Fibroblast of lung (primary cell): ENCODE measurements at regions not wholly inside any gene's neighbourhood (a gene's known extent, or its start where the extent isn't known, plus 50 kb on each side); places are given as distances from the start of the nearest gene placed in this dataset.

Experiments
- DNase-seq, 2 donors: peaks; one replicate each; pipeline versions ENCODE4 v3.0.0 to v3.0.0-alpha.2; 2010; ENCODE audit warnings: low read depth in 2 of 2
- H2AFZ ChIP-seq: 2 replicates; pipeline ENCODE4 v1.5.1; 2012; ENCODE audit warnings: low read length, control low read depth, inconsistent platforms
- H3K27ac ChIP-seq: 2 replicates; pipeline ENCODE4 v1.5.1; 2011; ENCODE audit warnings: low read length, control low read depth; ENCODE audit not compliant: insufficient read depth
- H3K27me3 ChIP-seq: 2 replicates; pipeline ENCODE4 v1.5.1; 2011; ENCODE audit warnings: mild to moderate bottlenecking, low read length; ENCODE audit not compliant: control insufficient read depth, insufficient read depth
- H3K36me3 ChIP-seq: 2 replicates; pipeline ENCODE4 v1.5.1; 2011; ENCODE audit warnings: low read length; ENCODE audit not compliant: control insufficient read depth, insufficient read depth
- H3K4me1 ChIP-seq: 2 replicates; pipeline ENCODE4 v1.5.1; 2011; ENCODE audit warnings: low read length; ENCODE audit not compliant: control insufficient read depth, insufficient read depth; ENCODE audit errors: extremely low read depth
- H3K4me2 ChIP-seq: 2 replicates; pipeline ENCODE4 v1.5.1; 2011; ENCODE audit warnings: low read length, control low read depth; ENCODE audit not compliant: insufficient read depth; ENCODE audit errors: extremely low read depth
- H3K4me3 ChIP-seq, 4 experiments: fragments of 200-600 bp in 1 of 4; sonication (generic) in 1 of 4; replicated peaks in 1 of 4; 2 replicates each; pipeline ENCODE4 v1.5.1; 2011 to 2016; ENCODE audit warnings: low read length in 4 of 4, low read depth in 3 of 4, mild to moderate bottlenecking in 3 of 4, control low read depth in 2 of 4, inconsistent platforms in 1 of 4, mixed read lengths in 1 of 4; ENCODE audit not compliant: insufficient read depth in 1 of 4; ENCODE audit errors: control extremely low read depth in 1 of 4
- H3K79me2 ChIP-seq: 2 replicates; pipeline ENCODE4 v1.5.1; 2012; ENCODE audit warnings: mild to moderate bottlenecking, low read length, inconsistent platforms; ENCODE audit not compliant: control insufficient read depth, insufficient read depth
- H3K9ac ChIP-seq: 2 replicates; pipeline ENCODE4 v1.5.1; 2011; ENCODE audit warnings: mild to moderate bottlenecking, low read length, control low read depth; ENCODE audit not compliant: insufficient read depth
- H3K9me3 ChIP-seq: 2 replicates; pipeline ENCODE4 v1.5.1; 2012; ENCODE audit warnings: low read depth, low read length; ENCODE audit not compliant: control insufficient read depth, insufficient read depth
- H4K20me1 ChIP-seq: 2 replicates; pipeline ENCODE4 v1.5.1; 2011; ENCODE audit warnings: low read length; ENCODE audit not compliant: control insufficient read depth, insufficient read depth; ENCODE audit errors: extremely low read depth
- CTCF ChIP-seq, 2 donors: IDR thresholded peaks in 1 of 2; conservative IDR thresholded peaks in 1 of 2; 1 replicate in 1 of 2; 2 replicates in 1 of 2; pipeline ENCODE4 v1.5.1; 2011 to 2012; ENCODE audit warnings: low read length in 2 of 2, control low read depth in 1 of 2, inconsistent platforms in 1 of 2, low read depth in 1 of 2, mild to moderate bottlenecking in 1 of 2
- EZH2 ChIP-seq: IDR thresholded peaks from 2 replicates; pipeline ENCODE4 v1.5.1; 2012; ENCODE audit warnings: low read length, control low read depth, mild to moderate bottlenecking; ENCODE audit errors: missing control alignments

GRCh38 chr1:81296601-81297000, 504.1 kb upstream of the ADGRL2 start:
- H3K27ac ChIP-seq, result no peak overlapping the region
- no peak overlapping the region for H3K4me2 ChIP-seq
- no peak overlapping the region for H3K9ac ChIP-seq
- peak; percentile 36 to 50 for DNase-seq
- H4K20me1 ChIP-seq, result no peaks in the 10 kb centered on the region
- no peaks in the 10 kb centered on the region for H3K4me1 ChIP-seq
- no peaks in the 10 kb centered on the region for H3K79me2 ChIP-seq
- no peaks in the 10 kb centered on the region for H3K36me3 ChIP-seq
- no peak overlapping the region for H3K4me3 ChIP-seq
- H3K9me3 ChIP-seq, result no peaks in the 10 kb centered on the region
- TF ChIP-seq CTCF (conservative IDR thresholded peaks at IDR 0.05 in 1 of 2, IDR thresholded peaks at IDR 0.05 in 1 of 2; ENCODE audit: low read depth in 1 of 2, low read length in 2 of 2) (no peak), EZH2 (no peak)
- no peak overlapping the region for H2AFZ ChIP-seq
- no peaks in the 10 kb centered on the region for H3K27me3 ChIP-seq

GRCh38 chr1:81290326-81290725, 510.4 kb upstream of the ADGRL2 start:
- Histone ChIP-seq H3K4me1 (no peaks in the 10 kb centered on the region), H3K4me2 (no peak overlapping the region), H3K27ac (no peak overlapping the region), H4K20me1 (no peaks in the 10 kb centered on the region), H3K27me3 (no peaks in the 10 kb centered on the region), H3K9me3 (no peaks in the 10 kb centered on the region), H2AFZ (no peak overlapping the region), H3K79me2 (no peaks in the 10 kb centered on the region), H3K4me3 (no peak overlapping the region), H3K36me3 (no peaks in the 10 kb centered on the region), H3K9ac (no peak overlapping the region)
- DNase-seq, result no peak
- TF ChIP-seq CTCF (conservative IDR thresholded peaks at IDR 0.05 in 1 of 2, IDR thresholded peaks at IDR 0.05 in 1 of 2; ENCODE audit: low read depth in 1 of 2, low read length in 2 of 2), result no peak
- TF ChIP-seq EZH2, result no peak

GRCh38 chr1:81288689-81289088, 512.0 kb upstream of the ADGRL2 start:
- Histone ChIP-seq H2AFZ (no peak overlapping the region), H3K4me1 (no peaks in the 10 kb centered on the region), H3K9ac (no peak overlapping the region), H3K4me3 (no peak overlapping the region), H3K27me3 (no peaks in the 10 kb centered on the region), H3K4me2 (no peak overlapping the region), H3K27ac (no peak overlapping the region), H4K20me1 (no peaks in the 10 kb centered on the region), H3K9me3 (no peaks in the 10 kb centered on the region), H3K36me3 (no peaks in the 10 kb centered on the region), H3K79me2 (no peaks in the 10 kb centered on the region)
- DNase-seq, result no peak
- TF ChIP-seq CTCF (conservative IDR thresholded peaks at IDR 0.05 in 1 of 2, IDR thresholded peaks at IDR 0.05 in 1 of 2; ENCODE audit: low read depth in 1 of 2, low read length in 2 of 2) (no peak), EZH2 (no peak)
